Stimulated activated CD8-positive, alpha-beta memory T cell treated with anti-CD3 and anti-CD28 coated beads, Interleukin-12 subunit alpha, Interleukin-12 subunit beta, amount 100 ng/mL, for 4 hours (primary cell): ENCODE measurements at regions not wholly inside any gene's neighbourhood (a gene's known extent, or its start where the extent isn't known, plus 50 kb on each side); places are given as distances from the start of the nearest gene placed in this dataset.
"Not testable (repeated sequence)": the region's sequence is repeated elsewhere in the genome, so short reads cannot be mapped to it uniquely, and the experiment has no call there.

ENCODE experiments used
- DNase-seq: peaks from one replicate; pipeline ENCODE4 v3.0.0-alpha.2; 2020; ENCODE audit warnings: low read depth

- DNase-seq: not testable (repeated sequence)
Measured at GRCh38 chr3:152151877-152152765, 116.6 kb upstream of the MBNL1 start.

- not testable (repeated sequence) for DNase-seq
Measured at GRCh38 chr3:152153115-152153514, 115.6 kb upstream of the MBNL1 start.

DNA sequence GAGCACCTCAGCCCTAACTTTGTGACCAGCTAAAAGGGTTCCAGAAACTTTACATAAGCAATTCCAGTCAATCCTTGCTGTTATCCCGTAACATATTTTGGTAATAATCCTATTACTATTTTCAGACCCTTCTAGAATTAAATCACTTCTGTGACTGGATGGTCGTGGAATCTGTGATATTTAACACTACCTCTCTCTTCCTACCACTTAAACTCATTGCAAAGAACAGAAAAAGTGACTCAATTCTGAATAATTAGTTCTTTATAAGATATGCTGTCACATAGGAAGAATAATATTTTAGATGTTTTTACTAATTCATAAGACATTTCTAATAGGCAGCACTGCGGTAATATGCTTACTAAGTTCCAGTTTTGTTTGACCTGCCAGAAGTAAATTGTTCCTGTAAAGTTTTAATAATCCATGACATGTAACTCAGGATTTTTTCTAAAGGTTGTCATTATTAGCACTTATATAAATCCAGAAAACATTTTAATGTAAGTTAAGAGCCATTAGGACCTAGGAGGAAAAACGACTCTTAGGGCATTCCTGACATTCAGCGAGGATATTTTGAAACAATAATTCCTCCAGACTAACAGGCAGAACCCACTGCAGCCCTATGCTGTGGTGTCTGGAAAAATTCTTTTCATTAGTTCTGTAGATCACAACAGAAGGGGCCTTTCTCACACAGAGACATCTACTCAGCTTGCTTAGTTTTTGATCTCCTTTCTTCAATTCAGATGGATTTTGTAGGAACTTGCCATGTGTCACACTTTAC lies 113.3 kb upstream of the MBNL1 start:
- DNase-seq: no peak

DNA sequence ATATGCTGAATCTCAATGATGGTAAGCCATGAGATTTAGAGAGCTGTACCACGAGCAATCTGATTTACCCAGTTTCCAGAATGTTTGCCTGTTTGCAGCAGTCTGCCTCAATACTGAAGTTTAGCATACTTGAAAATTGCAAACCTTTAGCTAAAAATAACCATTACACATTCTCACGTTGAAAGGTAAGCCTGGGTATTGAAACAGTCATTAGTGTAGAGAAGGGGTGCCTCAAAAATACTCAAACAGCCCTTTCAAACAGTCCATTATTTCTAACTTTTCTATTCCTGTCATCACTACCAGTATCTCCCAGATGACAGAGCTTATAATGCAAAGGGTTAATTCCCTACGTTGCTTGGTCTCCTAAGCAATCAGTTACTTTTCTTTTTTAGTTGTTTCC lies 111.8 kb upstream of the MBNL1 start:
- DNase-seq: no peak

DNA sequence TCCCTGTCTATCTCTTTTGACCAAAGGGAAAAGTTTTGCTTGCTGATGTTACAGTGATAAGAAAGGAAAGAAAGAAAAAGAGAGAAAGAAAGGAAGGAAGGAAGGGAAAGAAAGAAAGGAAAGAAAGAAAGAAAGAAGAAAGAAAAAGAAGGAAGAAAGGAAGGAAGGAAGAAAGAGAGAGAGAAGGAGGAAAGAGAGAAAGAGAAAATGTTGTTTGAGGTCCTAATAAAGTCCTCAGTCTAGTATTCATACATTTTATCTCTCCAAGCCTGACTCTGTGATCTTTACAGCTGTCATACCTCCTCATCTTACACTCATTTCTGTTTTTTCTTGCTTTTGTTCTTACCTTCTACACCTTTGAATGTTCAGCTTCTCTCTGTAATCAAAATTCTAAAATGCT lies 111.4 kb upstream of the MBNL1 start:
- no peak for DNase-seq

DNA sequence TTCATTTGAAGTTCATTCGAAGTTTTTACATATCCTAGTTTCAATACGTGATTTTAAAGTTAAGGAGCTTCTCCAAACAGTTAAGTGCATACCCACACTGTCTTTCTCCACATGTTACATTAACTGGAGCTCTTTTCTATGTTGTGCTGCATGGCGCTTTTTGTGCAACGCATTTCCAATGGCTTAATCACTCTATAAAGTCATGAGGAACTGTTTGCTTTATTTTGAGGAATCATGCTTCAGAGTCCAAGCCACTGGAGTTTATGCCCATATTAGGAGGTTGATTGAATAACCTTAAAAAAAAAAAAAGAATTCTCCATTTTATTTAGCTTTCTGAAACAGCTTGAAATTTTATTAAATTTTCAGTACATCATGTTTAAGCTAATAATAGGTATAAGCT lies 109.4 kb upstream of the MBNL1 start:
- no peak for DNase-seq

DNA sequence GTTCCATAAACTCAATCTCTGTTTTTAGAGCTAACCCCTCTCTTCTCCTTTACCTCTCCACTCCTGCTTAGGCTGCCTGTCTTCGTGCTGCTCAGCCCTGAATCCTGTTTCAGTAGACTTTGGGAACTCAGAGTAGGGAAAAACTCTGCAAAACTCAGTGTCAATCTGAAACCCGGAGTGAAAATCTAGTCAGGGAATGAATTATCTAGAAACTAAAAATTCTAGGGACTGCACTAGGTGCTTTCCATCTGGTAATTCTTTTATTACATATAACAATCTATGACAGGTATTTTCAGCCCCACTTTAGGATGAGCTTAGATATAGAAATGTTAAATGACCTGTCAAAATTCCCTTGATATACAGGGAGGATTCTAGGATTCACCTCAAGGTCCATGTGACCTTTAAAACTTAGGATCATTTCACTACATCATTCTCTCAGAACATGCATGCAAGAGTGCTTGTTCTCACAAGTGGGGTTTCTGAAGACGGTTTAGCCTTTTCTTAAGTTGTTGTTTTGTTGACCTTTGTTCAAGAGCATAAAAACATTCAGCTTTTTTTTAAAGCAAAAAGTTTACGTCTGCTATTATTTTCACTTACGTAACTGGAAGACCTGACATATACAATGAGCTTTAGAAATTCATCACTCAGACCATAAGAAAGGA lies 108.2 kb upstream of the MBNL1 start:
- DNase-seq: no peak

DNA sequence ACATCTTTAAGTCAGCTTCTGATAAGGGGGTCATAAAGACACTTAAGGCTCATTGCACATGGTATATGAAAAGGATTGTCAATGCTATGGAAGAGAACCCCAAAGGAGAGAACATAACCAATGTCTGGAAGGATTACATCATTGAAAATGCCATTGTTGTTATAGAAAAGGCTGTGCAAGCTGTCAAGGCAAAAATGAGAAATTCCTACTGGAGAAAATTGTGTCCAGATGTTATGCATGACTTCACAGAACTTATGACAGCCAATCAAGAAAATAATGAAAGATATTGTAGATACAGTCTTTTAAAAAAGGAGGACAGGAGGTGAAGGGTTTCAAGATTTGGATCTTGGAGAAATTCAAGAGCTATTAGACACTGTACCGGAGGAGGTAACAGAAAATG lies 96.3 kb upstream of the MBNL1 start:
- DNase-seq: no peak

DNA sequence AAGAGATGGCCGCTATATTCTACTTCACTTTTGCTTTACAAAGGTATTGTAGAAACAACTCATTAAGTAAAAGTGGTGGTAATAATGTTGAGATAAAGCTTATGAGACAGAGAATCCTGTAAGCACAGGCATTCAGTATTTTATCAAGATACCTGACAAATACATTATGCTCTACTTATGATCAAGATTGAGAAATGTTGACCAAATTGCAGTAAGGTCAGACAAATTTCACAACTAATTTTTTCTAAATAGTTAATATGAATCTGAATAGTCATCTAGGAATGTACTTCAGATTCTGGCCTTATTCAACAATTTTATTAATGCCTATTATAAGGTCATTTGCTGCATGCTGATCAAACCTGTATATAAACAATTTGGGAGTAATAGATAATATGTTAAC lies 95.1 kb upstream of the MBNL1 start:
- DNase-seq: no peak

- DNase-seq: no peak
Measured at GRCh38 chr3:152174876-152175527, 93.7 kb upstream of the MBNL1 start.

- DNase-seq: no peak
Measured at GRCh38 chr3:152175528-152175889, 93.2 kb upstream of the MBNL1 start.

- no peak for DNase-seq
Measured at GRCh38 chr3:152176241-152176640, 92.5 kb upstream of the MBNL1 start.

GRCh38 chr3:152176998-152177397 lies 91.7 kb upstream of the MBNL1 start:
- DNase-seq: no peak

DNA sequence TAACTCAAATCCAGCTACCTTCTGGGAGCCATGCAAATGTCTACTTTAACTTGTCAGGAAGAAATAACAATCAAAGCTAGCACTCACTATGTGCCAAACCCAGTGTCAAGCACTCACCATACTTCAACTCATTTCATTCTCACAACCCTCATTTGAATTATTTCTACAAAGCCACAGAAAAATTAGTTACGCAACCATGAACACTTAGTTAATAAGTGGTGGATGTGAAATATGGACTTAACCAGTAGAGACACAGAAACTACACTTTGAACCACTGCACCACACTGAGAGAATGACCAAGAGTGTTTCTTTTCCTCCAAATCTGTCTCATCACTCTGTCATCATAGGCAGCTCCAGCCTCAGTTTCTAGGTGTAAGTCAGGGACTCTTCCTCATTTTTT lies 91.0 kb upstream of the MBNL1 start:
- DNase-seq: no peak

DNA sequence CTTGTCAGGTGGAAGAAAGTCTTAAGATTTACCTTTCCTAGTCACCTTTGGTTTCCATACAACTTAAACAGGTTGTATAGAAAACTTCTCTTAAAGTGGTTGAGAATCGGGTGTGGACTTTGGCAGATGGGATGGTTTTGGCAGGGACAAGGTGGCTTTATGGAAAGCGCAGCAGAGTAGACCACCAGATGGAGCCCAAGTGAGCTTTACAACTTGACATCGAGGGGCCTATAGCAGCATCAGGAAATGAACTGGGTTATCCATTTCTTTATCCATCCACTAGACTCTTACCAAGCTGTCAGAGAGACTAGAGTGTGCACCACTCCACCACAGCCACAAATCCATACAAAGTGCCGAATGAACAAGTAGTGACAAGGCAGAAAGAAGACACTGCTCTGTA lies 85.3 kb upstream of the MBNL1 start:
- DNase-seq: peak; percentile 19

DNA sequence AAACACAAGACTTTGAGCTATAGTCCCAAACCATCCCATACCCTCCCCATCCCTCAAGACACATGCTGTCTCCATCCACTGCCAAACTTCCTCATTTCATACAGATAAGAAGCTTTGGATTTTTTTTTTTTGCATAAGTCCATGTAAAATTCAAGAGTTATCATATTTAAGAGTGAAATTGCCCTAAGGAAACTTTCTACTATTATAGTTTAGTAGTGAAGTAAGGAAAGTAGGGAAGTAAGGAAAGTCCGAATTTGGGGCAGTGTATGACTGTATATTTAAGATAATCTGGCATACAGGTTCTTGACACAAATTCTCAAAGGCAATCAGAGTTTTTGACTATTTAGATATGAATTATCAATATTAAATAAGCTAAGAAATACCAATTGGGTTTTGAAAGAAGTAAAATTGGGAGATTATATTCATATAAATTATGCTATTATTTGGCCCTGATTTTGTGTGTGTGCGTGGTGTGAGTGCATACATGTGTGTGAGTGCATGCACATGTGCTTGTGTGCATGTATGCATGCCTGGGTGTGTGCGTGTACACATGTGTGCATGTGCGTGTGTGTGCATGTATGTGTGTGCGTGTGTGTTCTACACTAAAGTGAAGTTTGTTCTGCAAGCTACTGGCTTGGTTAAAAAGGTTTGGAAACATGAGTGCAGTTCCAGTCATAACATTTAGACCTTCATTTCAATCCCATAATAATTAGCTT lies 83.6 kb upstream of the MBNL1 start:
- no peak for DNase-seq

GRCh38 chr3:152185891-152186630 lies 82.7 kb upstream of the MBNL1 start:
- DNase-seq: no peak

GRCh38 chr3:152190636-152191183 lies 78.0 kb upstream of the MBNL1 start:
- no peak for DNase-seq

- DNase-seq: no peak
Measured at GRCh38 chr3:152192050-152192449, 76.7 kb upstream of the MBNL1 start.

DNA sequence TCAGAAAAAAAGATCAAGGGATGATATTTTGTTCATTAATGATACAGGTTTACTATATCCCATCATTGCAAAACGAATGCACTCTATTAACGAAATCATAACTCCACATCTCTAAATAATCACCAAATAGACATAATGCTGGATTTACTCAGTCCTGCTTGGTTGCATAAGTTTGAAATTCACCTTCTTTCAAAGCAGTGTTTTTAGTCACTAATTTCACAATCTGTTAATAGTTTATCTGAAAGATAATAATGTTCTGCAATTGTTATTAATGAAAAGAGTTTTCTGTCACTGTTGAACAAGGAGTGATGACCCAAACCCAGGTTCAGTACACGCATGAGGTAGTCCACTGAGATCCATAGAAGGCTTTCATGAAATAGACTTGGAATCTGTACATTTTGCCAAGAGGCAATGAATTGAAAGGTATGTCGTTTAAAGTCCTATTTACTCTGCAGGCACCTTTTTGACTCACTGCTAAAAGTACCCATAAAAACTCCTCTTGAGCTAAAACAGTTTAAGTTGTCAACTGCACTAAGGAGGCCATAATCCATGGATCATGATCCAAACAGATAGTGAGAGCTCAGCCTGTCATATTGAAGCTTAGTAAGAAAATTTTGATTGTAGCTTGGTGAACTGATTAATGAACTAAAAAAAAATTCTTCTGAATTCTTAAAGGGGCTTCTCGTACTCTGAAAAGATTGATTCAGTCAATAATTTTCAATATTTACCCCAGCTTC lies 75.6 kb upstream of the MBNL1 start:
- no peak for DNase-seq
